ENCODE measurements at regions not wholly inside any gene's neighbourhood (a gene's known extent, or its start where the extent isn't known, plus 50 kb on each side); places are given as distances from the start of the nearest gene placed in this dataset.

GRCh38 chr2:53257287-53257686 lies 510.3 kb upstream of the CHAC2 start:
- TF ChIP-seq CTCF (IDR thresholded peaks at IDR 0.05) = no peak
- no peak for TF ChIP-seq EP300 (IDR thresholded peaks at IDR 0.05; ENCODE audit: low read depth)
- no peak for TF ChIP-seq POLR2A (IDR thresholded peaks at IDR 0.05)
- no peak for TF ChIP-seq POLR2AphosphoS5 (IDR thresholded peaks at IDR 0.05)

All from transverse colon (tissue), 4 donors.